ENCODE measurements at regions not wholly inside any gene's neighbourhood (a gene's known extent, or its start where the extent isn't known, plus 50 kb on each side); places are given as distances from the start of the nearest gene placed in this dataset.

- ATAC-seq (no peak), DNase-seq (ENCODE audit: low spot score) (no peak)
- Mint-ChIP-seq H3K27ac (no peak overlapping the region), H3K9me3 (no peaks in the 10 kb centered on the region), H3K4me1 (no peaks in the 10 kb centered on the region), H3K4me3 (no peak overlapping the region), H3K27me3 (ENCODE audit: low read depth) (peaks cover 40% of the 10 kb centered on the region), H3K36me3 (no peaks in the 10 kb centered on the region)
- CTCF ChIA-PET, result interaction anchor here (0.8 to 1.0 kb wide), 3 partner anchors 10 to 26 kb away, joined by 3 to 4 read pairs (median 3); no protein-coding TSS in a partner anchor
- TF ChIP-seq PRRX2 (CRISPR knock-in tag; IDR thresholded peaks at IDR 0.05) (no peak), FOXP1 (CRISPR knock-in tag; IDR thresholded peaks at IDR 0.05; ENCODE audit: borderline replicate concordance) (no peak), ATF3 (CRISPR knock-in tag; conservative IDR thresholded peaks at IDR 0.05) (no peak), ETV6 (CRISPR knock-in tag; IDR thresholded peaks at IDR 0.05) (no peak), E2F4 (CRISPR knock-in tag; IDR thresholded peaks at IDR 0.05; ENCODE audit: borderline replicate concordance, low read depth) (no peak), NR1H2 (CRISPR knock-in tag; IDR thresholded peaks at IDR 0.05) (no peak), TP53 (CRISPR knock-in tag; IDR thresholded peaks at IDR 0.05) (no peak), E2F5 (CRISPR knock-in tag; IDR thresholded peaks at IDR 0.05) (no peak), ERG (CRISPR knock-in tag; IDR thresholded peaks at IDR 0.05) (no peak), TEAD1 (CRISPR knock-in tag; IDR thresholded peaks at IDR 0.05) (no peak), ZNF396 (CRISPR knock-in tag; IDR thresholded peaks at IDR 0.05; ENCODE audit: borderline replicate concordance) (no peak), GRHL2 (CRISPR knock-in tag; IDR thresholded peaks at IDR 0.05; ENCODE audit: insufficient replicate concordance, severe bottlenecking) (no peak), RORB (CRISPR knock-in tag; IDR thresholded peaks at IDR 0.05) (no peak), SP1 (CRISPR knock-in tag; conservative IDR thresholded peaks at IDR 0.05) (no peak)
- POLR2A ChIA-PET, result no interaction called here
Observed at GRCh38 chr1:204773246-204773645, 87.7 kb upstream of the LRRN2 start.

- no peak for ATAC-seq
Observed at GRCh38 chr1:204775546-204775945, 90.0 kb upstream of the LRRN2 start.

More at GRCh38 chr1:204775546-204775945, 90.0 kb upstream of the LRRN2 start:
- Mint-ChIP-seq H3K9me3 (no peaks in the 10 kb centered on the region), H3K27me3 (ENCODE audit: low read depth) (peaks cover 28% of the 10 kb centered on the region), H3K4me1 (no peaks in the 10 kb centered on the region), H3K4me3 (no peak overlapping the region), H3K27ac (no peak overlapping the region), H3K36me3 (no peaks in the 10 kb centered on the region)
- ChIA-PET CTCF (interaction anchor here (0.7 to 1.5 kb wide), 5 partner anchors 12 to 210 kb away, joined by 3 to 9 read pairs (median 3); no protein-coding TSS in a partner anchor), POLR2A (no interaction called here)
- TF ChIP-seq ZNF281 (CRISPR knock-in tag; IDR thresholded peaks at IDR 0.05) (no peak), TCF7 (CRISPR knock-in tag; IDR thresholded peaks at IDR 0.05; ENCODE audit: low read depth) (no peak), HMGXB4 (CRISPR knock-in tag; IDR thresholded peaks at IDR 0.05) (no peak), HMGA2 (CRISPR knock-in tag; IDR thresholded peaks at IDR 0.05) (no peak), FOXP1 (CRISPR knock-in tag; IDR thresholded peaks at IDR 0.05; ENCODE audit: borderline replicate concordance) (no peak), MLX (CRISPR knock-in tag; IDR thresholded peaks at IDR 0.05) (no peak), MAX (CRISPR knock-in tag; IDR thresholded peaks at IDR 0.05) (no peak), FOXK1 (CRISPR knock-in tag; IDR thresholded peaks at IDR 0.05) (no peak), ZNF219 (CRISPR knock-in tag; IDR thresholded peaks at IDR 0.05; ENCODE audit: borderline replicate concordance) (no peak), ELF4 (CRISPR knock-in tag; IDR thresholded peaks at IDR 0.05; ENCODE audit: low read depth) (no peak), ZNF671 (CRISPR knock-in tag; IDR thresholded peaks at IDR 0.05) (no peak), ZNF416 (CRISPR knock-in tag; IDR thresholded peaks at IDR 0.05) (no peak), IRF1 (CRISPR knock-in tag; IDR thresholded peaks at IDR 0.05) (no peak), EMX1 (CRISPR knock-in tag; IDR thresholded peaks at IDR 0.05) (no peak)
- no peak for DNase-seq (ENCODE audit: low spot score)
